Activated CD8-positive, alpha-beta T cell treated with anti-CD3 and anti-CD28 coated beads for 36 hours (primary cell): ENCODE measurements at regions not wholly inside any gene's neighbourhood (a gene's known extent, or its start where the extent isn't known, plus 50 kb on each side); places are given as distances from the start of the nearest gene placed in this dataset.

Experiments
- ATAC-seq: fragments of 200-7000 bp; cut with Tn5 transposase; one replicate; pipeline ENCODE4 v1.10.0; 2021; ENCODE audit warnings: mild to moderate bottlenecking, moderate library complexity
- CTCF ChIA-PET: fragments of 350-600 bp; sonication (Branson Sonifier 250); formaldehyde crosslinking; loops from one replicate; lab custom pipeline; 2021; ENCODE audit warnings: antibody characterized with exemption; lab: Charles Lee
- POLR2A ChIA-PET: fragments of 350-600 bp; sonication (Branson Sonifier 250); formaldehyde crosslinking; loops from one replicate; lab custom pipeline; 2021; ENCODE audit warnings: antibody characterized with exemption; lab: Charles Lee
- DNase-seq: peaks from one replicate; pipeline ENCODE4 v3.0.0-alpha.2; 2020
- H3K27ac Mint-ChIP-seq: one replicate; pipeline ENCODE4 v1.8.0; 2021; ENCODE audit warnings: mild to moderate bottlenecking, mixed read lengths
- H3K27me3 Mint-ChIP-seq: one replicate; pipeline ENCODE4 v1.8.0; 2021; ENCODE audit warnings: mixed read lengths
- H3K36me3 Mint-ChIP-seq: one replicate; pipeline ENCODE4 v1.8.0; 2021; ENCODE audit warnings: low read depth, mixed read lengths
- H3K4me1 Mint-ChIP-seq: one replicate; pipeline ENCODE4 v1.8.0; 2021; ENCODE audit warnings: low read depth, mixed read lengths
- H3K4me3 Mint-ChIP-seq: one replicate; pipeline ENCODE4 v1.8.0; 2021; ENCODE audit warnings: mild to moderate bottlenecking, moderate library complexity, mixed read lengths
- H3K9me3 Mint-ChIP-seq: one replicate; pipeline ENCODE4 v1.8.0; 2021; ENCODE audit warnings: mixed read lengths
- CTCF ChIP-seq: fragments of 200-600 bp; IDR thresholded peaks from one replicate; pipeline ENCODE4 v1.8.0; 2022; ENCODE audit warnings: antibody characterized with exemption, mild to moderate bottlenecking
- intact Hi-C: fragments of 100-400 bp; cut with micrococcal nuclease; formaldehyde crosslinking; loops from one replicate; pipeline ENCODE4 v1.10.0; 2022

- CTCF ChIA-PET = no interaction called here
- no peak for TF ChIP-seq CTCF
- Mint-ChIP-seq H3K36me3 (no peaks in the 10 kb centered on the region), H3K4me3 (no peak overlapping the region), H3K27me3 (no peaks in the 10 kb centered on the region), H3K27ac (no peak overlapping the region), H3K4me1 (no peaks in the 10 kb centered on the region), H3K9me3 (peaks cover 3% of the 10 kb centered on the region)
- intact Hi-C loops = no loop called here
- DNase-seq = no peak
- POLR2A ChIA-PET = interaction anchor here (0.5 kb wide), 1 partner anchor 417 kb away, joined by 3 read pairs; no protein-coding TSS in a partner anchor
- ATAC-seq = no peak
Observed at GRCh38 chr3:55413236-55413635, 73.9 kb downstream of the WNT5A start.

GRCh38 chr3:55412545-55412944 lies 74.6 kb downstream of the WNT5A start:
- TF ChIP-seq CTCF = no peak
- Mint-ChIP-seq H3K9me3 (no peaks in the 10 kb centered on the region), H3K27ac (no peak overlapping the region), H3K4me1 (no peaks in the 10 kb centered on the region), H3K27me3 (no peaks in the 10 kb centered on the region), H3K4me3 (no peak overlapping the region), H3K36me3 (no peaks in the 10 kb centered on the region)
- ATAC-seq (no peak), DNase-seq (no peak)
- intact Hi-C loops = no loop called here
- POLR2A ChIA-PET = no interaction called here
- CTCF ChIA-PET = no interaction called here

- ATAC-seq = no peak
- POLR2A ChIA-PET = no interaction called here
- no peaks in the 10 kb centered on the region for H3K27me3 Mint-ChIP-seq
- CTCF ChIA-PET = no interaction called here
- no peaks in the 10 kb centered on the region for H3K36me3 Mint-ChIP-seq
- TF ChIP-seq CTCF = no peak
- peaks cover 5% of the 10 kb centered on the region for H3K9me3 Mint-ChIP-seq
- no peak overlapping the region for H3K4me3 Mint-ChIP-seq
- DNase-seq = no peak
- no peak overlapping the region for H3K27ac Mint-ChIP-seq
- no peaks in the 10 kb centered on the region for H3K4me1 Mint-ChIP-seq
- intact Hi-C loops = no loop called here
Observed at GRCh38 chr3:55409806-55410205, 77.3 kb downstream of the WNT5A start.

GRCh38 chr3:55408193-55408826 lies 78.8 kb downstream of the WNT5A start:
- no peaks in the 10 kb centered on the region for H3K36me3 Mint-ChIP-seq

GRCh38 chr3:55407426-55407820 lies 79.7 kb downstream of the WNT5A start:
- DNase-seq = no peak
- no peak overlapping the region for H3K27ac Mint-ChIP-seq
- H3K4me1 Mint-ChIP-seq = no peaks in the 10 kb centered on the region
- no peaks in the 10 kb centered on the region for H3K27me3 Mint-ChIP-seq
- intact Hi-C loops = no loop called here
- no peak for TF ChIP-seq CTCF
- ATAC-seq = no peak
- POLR2A ChIA-PET = no interaction called here
- no peak overlapping the region for H3K4me3 Mint-ChIP-seq
- peaks cover 5% of the 10 kb centered on the region for H3K9me3 Mint-ChIP-seq
- CTCF ChIA-PET = no interaction called here
- H3K36me3 Mint-ChIP-seq = no peaks in the 10 kb centered on the region

More at GRCh38 chr3:55408193-55408826, 78.8 kb downstream of the WNT5A start:
- Mint-ChIP-seq H3K4me3 (no peak overlapping the region), H3K27me3 (no peaks in the 10 kb centered on the region), H3K9me3 (peaks cover 5% of the 10 kb centered on the region), H3K4me1 (no peaks in the 10 kb centered on the region), H3K27ac (no peak overlapping the region)
- ATAC-seq = no peak
- CTCF ChIA-PET = no interaction called here
- TF ChIP-seq CTCF = no peak
- intact Hi-C loops = no loop called here
- DNase-seq = no peak
- POLR2A ChIA-PET = no interaction called here
